HG03039 (cell line): ENCODE measurements at regions not wholly inside any gene's neighbourhood (a gene's known extent, or its start where the extent isn't known, plus 50 kb on each side); places are given as distances from the start of the nearest gene placed in this dataset.
"Not testable (repeated sequence)": the region's sequence is repeated elsewhere in the genome, so short reads cannot be mapped to it uniquely, and the experiment has no call there.

Experiments
- ATAC-seq: cut with Tn5 transposase; IDR thresholded peaks from one replicate; pipeline ENCODE4 v1.9.1; 2021; ENCODE audit warnings: mild to moderate bottlenecking, moderate library complexity; ENCODE audit not compliant: unreplicated experiment

GRCh38 chr15:20348291-20348899 lies 193.2 kb downstream of the GOLGA6L6 start:
- ATAC-seq: no peak

- ATAC-seq: no peak
Observed at GRCh38 chr15:20346082-20346805, 195.4 kb downstream of the GOLGA6L6 start.

- no peak for ATAC-seq
Observed at GRCh38 chr15:20345401-20345958, 196.1 kb downstream of the GOLGA6L6 start.

GRCh38 chr15:20344601-20345400 lies 196.8 kb downstream of the GOLGA6L6 start:
- ATAC-seq: no peak

GRCh38 chr15:20343395-20344211 lies 198.0 kb downstream of the GOLGA6L6 start:
- not testable (repeated sequence) for ATAC-seq

GRCh38 chr15:20342601-20343394 lies 198.8 kb downstream of the GOLGA6L6 start:
- not testable (repeated sequence) for ATAC-seq

GRCh38 chr15:20341901-20342600 lies 199.5 kb downstream of the GOLGA6L6 start:
- ATAC-seq: no peak

GRCh38 chr15:20340931-20341661 lies 200.5 kb downstream of the GOLGA6L6 start:
- ATAC-seq: no peak

GRCh38 chr15:20340331-20340811 lies 201.2 kb downstream of the GOLGA6L6 start:
- no peak for ATAC-seq

GRCh38 chr15:20339086-20339791 lies 202.4 kb downstream of the GOLGA6L6 start:
- not testable (repeated sequence) for ATAC-seq

- not testable (repeated sequence) for ATAC-seq
Observed at GRCh38 chr15:20338671-20339070, 202.9 kb downstream of the GOLGA6L6 start.

- ATAC-seq: not testable (repeated sequence)
Observed at GRCh38 chr15:20337238-20337637, 204.4 kb downstream of the GOLGA6L6 start.

- ATAC-seq: not testable (repeated sequence)
Observed at GRCh38 chr15:20334451-20334850, 207.1 kb downstream of the GOLGA6L6 start.

GRCh38 chr15:20325751-20326150 lies 215.8 kb downstream of the GOLGA6L6 start:
- ATAC-seq: not testable (repeated sequence)

GRCh38 chr15:20317132-20317531 lies 224.5 kb downstream of the GOLGA6L6 start:
- ATAC-seq: not testable (repeated sequence)

GRCh38 chr15:20311014-20311680 lies 230.5 kb downstream of the GOLGA6L6 start:
- ATAC-seq: not testable (repeated sequence)

GRCh38 chr15:20310603-20311002 lies 231.0 kb downstream of the GOLGA6L6 start:
- ATAC-seq: no peak
